GM12873 (cell line): ENCODE measurements at regions not wholly inside any gene's neighbourhood (a gene's known extent, or its start where the extent isn't known, plus 50 kb on each side); places are given as distances from the start of the nearest gene placed in this dataset.

Experiments
- TF ChIP-seq, protein P1 (sequence below): IDR thresholded peaks from 2 replicates; pipeline ENCODE4 v1.5.1; 2012; ENCODE audit warnings: low read depth, mild to moderate bottlenecking, moderate library complexity, low read length, control low read depth; ENCODE audit not compliant: insufficient read depth; ENCODE audit errors: missing control alignments

DNA sequence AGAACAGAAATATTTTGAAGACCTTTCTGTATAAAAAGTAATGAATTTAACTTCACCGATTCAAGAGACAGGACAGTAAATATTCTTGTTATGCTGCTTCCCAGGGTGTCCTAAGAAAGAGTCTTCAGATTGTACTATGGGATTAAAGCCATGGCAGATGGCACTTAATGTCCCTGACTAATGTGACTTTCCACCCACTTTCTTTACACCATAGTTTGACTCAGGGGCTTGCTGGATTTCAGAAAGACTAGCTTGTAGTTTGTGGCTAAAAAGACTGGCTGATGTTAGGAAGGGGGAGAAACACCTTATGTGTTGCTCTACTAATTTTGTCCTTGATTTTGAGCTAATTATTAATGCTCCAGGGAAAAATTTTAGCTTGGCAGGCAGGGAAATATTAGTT lies 75.9 kb downstream of the UTRN start:
- TF ChIP-seq, protein P1, sequence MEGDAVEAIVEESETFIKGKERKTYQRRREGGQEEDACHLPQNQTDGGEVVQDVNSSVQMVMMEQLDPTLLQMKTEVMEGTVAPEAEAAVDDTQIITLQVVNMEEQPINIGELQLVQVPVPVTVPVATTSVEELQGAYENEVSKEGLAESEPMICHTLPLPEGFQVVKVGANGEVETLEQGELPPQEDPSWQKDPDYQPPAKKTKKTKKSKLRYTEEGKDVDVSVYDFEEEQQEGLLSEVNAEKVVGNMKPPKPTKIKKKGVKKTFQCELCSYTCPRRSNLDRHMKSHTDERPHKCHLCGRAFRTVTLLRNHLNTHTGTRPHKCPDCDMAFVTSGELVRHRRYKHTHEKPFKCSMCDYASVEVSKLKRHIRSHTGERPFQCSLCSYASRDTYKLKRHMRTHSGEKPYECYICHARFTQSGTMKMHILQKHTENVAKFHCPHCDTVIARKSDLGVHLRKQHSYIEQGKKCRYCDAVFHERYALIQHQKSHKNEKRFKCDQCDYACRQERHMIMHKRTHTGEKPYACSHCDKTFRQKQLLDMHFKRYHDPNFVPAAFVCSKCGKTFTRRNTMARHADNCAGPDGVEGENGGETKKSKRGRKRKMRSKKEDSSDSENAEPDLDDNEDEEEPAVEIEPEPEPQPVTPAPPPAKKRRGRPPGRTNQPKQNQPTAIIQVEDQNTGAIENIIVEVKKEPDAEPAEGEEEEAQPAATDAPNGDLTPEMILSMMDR, result no peak

DNA sequence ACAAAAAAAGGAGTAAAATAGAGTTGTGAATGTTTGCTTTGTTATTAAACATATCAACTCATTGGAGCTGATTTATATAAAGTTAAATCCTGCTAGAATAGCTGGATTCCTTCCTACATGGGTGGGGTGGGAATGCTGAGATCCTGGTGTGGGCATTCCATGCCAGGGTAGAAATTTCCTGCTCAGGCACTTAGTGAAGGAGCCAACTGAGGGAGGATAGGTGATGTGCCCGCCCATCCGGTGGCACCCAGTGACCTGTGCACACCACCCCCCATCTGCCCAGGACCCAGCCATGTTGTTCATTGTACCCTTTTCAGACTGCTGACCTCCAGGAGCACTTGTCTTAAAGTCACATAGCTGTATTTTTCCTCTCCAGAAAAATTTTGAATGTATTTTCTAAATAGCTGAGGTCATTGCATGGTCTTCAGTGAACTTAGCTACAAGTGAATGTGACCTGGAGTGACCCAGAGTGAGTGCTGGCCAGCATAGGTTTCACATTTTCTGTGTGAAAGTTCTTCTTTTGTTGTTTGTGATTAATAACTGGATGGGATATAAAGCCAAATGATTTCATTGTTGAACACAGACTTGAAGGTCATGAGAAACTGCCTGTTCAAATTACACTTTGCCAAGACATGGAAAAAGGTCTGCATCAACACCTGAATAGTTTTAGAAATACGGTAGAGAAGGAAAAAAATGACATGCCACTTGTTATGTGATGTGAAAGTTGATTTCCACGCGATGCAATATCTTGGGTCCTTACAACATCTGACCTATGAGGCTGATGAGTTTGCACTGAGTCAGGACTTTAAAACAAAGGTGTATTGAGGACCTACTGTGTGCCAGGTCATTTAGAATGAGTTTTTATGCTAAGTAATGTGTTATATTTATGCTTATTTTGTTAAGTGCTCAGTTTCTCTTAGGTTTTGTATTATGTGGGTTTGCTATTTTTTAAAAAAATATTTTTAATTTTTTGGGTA lies 77.2 kb downstream of the UTRN start:
- TF ChIP-seq, protein P1, result no peak

DNA sequence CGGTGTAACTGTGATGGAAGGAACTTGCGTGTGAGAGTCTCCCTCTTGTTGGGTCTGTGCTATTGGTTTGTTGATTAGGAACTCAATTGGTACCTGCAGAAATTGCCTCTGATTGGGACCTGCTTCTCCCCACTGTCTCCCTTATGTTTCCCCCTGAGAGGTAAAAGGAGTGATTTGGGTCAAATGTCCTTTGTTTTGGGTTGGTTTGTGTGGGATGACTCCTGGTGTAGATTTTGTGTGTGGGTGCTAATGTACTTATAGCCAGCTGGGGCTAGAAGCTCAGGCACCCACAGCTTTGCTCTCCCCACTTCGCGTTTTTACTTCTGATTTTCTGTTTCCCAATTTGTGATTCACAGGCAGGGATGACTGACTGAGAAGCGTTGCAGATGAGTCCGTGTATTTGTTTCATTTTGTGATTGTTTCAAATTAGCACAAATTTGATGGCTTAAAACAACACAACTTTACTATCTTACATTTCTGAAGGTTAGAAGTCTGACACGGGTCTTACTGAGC lies 79.1 kb downstream of the UTRN start:
- TF ChIP-seq, protein P1, result no peak

DNA sequence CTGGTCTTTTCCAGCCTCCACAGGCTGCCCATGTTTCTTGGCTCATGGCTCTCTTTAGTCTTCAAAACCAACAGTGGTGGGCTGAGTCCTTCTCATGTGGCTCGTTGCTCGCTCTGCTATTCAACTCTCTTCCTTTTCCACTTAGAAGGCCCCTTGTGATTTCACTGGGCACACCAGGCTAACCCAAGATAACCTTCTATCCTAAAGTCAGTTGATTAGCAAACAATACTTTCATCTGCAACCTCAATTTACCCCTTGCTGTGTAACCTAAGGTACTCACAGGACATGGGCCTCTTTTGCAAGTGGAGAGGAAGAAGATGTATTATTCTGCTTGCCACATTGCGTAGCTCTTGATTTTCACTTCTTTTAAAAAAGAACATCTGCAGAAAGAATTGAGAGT lies 79.6 kb downstream of the UTRN start:
- TF ChIP-seq, protein P1, result no peak

GRCh38 chr6:144365271-144365670 lies 80.1 kb downstream of the UTRN start:
- TF ChIP-seq, protein P1, result no peak

- TF ChIP-seq, protein P1, result no peak
Measured at GRCh38 chr6:144372116-144372515, 87.0 kb downstream of the UTRN start.
